ENCODE measurements at regions not wholly inside any gene's neighbourhood (a gene's known extent, or its start where the extent isn't known, plus 50 kb on each side); places are given as distances from the start of the nearest gene placed in this dataset.
"Not testable (repeated sequence)": the region's sequence is repeated elsewhere in the genome, so short reads cannot be mapped to it uniquely, and the experiment has no call there.

- FAIRE-seq (no peak), DNase-seq (ENCODE audit: low spot score in 2 of 2) (no peak)
Measured at GRCh38 chr17:34024806-34025551, 230.1 kb upstream of the CCL2 start.

GRCh38 chr17:34030601-34031000 lies 224.5 kb upstream of the CCL2 start:
- not testable (repeated sequence) for FAIRE-seq; DNase-seq (ENCODE audit: low spot score in 2 of 2)

- FAIRE-seq; DNase-seq (ENCODE audit: low spot score in 2 of 2): not testable (repeated sequence)
Measured at GRCh38 chr17:34032305-34032704, 222.8 kb upstream of the CCL2 start.

GRCh38 chr17:34038786-34039185 lies 216.3 kb upstream of the CCL2 start:
- DNase-seq (ENCODE audit: low spot score in 2 of 2); FAIRE-seq: not testable (repeated sequence)

- FAIRE-seq; DNase-seq (ENCODE audit: low spot score in 2 of 2): not testable (repeated sequence)
Measured at GRCh38 chr17:34039213-34039612, 215.9 kb upstream of the CCL2 start.

GRCh38 chr17:34039759-34040555 lies 215.1 kb upstream of the CCL2 start:
- FAIRE-seq; DNase-seq (ENCODE audit: low spot score in 2 of 2): not testable (repeated sequence)

DNA sequence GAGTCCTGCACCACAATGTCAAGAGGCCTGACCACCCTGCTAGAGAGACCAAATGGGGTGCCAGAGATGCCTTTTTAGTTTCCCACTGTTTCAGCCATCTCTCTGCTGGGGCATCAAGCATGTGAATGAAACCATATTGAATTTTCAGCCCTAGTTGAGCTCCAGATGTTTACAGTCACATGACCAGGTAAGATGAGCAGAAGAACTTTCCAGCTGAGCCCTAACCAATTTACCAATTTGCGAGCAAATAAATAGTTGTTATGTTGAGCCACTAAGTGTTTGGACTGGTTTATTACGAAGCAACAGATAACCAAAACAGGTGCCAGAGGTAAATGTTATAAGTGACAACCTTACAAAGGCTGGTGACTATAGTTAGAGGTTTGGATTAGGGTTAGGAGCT lies 209.1 kb upstream of the CCL2 start:
- DNase-seq (ENCODE audit: low spot score in 2 of 2) (no peak), FAIRE-seq (no peak)

- DNase-seq (ENCODE audit: low spot score in 2 of 2) (no peak), FAIRE-seq (no peak)
Measured at GRCh38 chr17:34051046-34051445, 204.0 kb upstream of the CCL2 start.

DNA sequence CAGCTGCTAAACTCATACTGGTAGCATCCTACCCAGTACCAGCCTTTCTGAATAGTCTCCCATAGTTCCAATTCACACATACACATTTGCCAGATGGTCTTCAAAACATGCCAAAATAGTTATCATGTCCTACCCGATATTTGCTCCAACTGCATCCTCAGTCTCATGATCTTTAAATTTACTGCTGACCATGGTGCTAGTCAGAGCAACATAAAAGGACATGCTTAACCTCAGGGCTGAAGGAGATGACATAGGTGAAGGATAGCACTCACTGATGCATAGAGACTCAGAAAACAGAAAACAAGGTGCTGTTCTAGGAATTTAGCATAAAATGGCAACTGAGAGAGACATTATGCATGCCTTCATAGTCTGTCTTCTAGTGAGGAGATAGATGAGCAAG lies 200.6 kb upstream of the CCL2 start:
- DNase-seq (ENCODE audit: low spot score in 2 of 2): no peak
- FAIRE-seq: no peak

DNA sequence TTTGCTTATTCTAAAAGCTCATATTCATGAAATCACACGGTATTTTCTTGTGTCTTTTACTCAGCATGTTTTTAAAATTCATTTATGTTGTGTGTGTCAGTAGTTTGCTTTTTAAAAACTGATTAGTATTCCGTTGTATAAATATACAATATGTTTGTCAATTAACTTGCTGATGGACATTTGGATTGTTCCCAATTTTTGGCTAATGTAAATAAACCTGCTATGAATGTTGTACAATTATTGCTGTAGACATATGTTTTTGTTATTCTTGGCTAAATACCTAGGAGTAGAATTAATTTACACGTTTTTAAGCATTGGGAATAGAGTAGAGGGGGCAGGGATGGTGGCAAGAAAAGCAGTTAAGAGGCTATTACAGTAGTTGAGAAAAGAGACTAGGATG lies 199.5 kb upstream of the CCL2 start:
- FAIRE-seq: no peak
- DNase-seq (ENCODE audit: low spot score in 2 of 2): no peak

GRCh38 chr17:34059423-34060220 lies 195.5 kb upstream of the CCL2 start:
- DNase-seq (ENCODE audit: low spot score in 2 of 2) (no peak), FAIRE-seq (no peak)

GRCh38 chr17:34066528-34066927 lies 188.6 kb upstream of the CCL2 start:
- FAIRE-seq (no peak), DNase-seq (ENCODE audit: low spot score in 2 of 2) (no peak)

GRCh38 chr17:34067011-34067410 lies 188.1 kb upstream of the CCL2 start:
- FAIRE-seq: no peak
- no peak for DNase-seq (ENCODE audit: low spot score in 2 of 2)

DNA sequence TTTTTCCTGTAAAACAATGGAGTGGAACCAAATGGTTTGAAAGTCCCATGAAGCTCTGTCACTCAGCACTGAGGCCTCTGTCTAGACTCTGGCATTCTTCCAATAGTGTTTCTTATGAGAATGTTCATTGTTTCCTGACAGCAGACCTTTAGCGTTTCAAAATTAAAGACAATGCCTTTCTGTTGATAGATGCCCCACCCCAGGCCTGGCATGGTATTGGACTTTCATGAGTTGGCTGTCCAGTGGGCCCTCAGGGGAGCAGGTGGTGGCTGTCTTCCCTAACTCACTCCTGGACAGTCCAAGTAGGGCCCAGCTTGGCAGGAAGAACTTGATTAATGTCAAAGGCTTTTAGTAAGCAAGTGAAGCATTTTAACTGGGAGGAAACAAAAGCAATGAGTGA lies 186.5 kb upstream of the CCL2 start:
- no peak for FAIRE-seq
- DNase-seq (ENCODE audit: low spot score in 2 of 2): no peak

DNA sequence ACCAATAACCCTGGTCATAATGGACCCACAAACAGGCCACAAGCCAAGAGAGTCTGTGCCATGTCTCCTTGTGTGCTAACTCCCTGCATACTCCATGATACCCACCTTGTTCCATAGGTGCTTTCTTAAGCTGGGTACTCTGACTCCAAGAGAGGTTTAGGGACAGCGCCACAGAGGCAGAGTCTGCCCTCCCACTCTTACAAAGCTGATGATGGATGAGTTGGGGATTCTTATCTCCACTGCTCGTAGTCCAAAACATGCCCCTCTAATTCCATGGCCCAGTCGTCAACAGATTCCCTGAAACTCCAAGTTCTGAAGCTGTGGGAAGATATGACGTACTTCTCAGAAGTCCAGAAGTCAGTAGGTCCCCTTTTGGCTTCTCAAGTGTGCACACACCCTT lies 184.4 kb upstream of the CCL2 start:
- DNase-seq (ENCODE audit: low spot score in 2 of 2) (no peak), FAIRE-seq (no peak)

- no peak for DNase-seq (ENCODE audit: low spot score in 2 of 2)
- no peak for FAIRE-seq
Measured at GRCh38 chr17:34071886-34072420, 183.1 kb upstream of the CCL2 start.

- FAIRE-seq: no peak
Measured at GRCh38 chr17:34075076-34075475, 180.0 kb upstream of the CCL2 start.

GRCh38 chr17:34076743-34077631 lies 178.1 kb upstream of the CCL2 start:
- FAIRE-seq (no peak), DNase-seq (ENCODE audit: low spot score in 2 of 2) (no peak)

More at GRCh38 chr17:34075076-34075475, 180.0 kb upstream of the CCL2 start:
- no peak for DNase-seq (ENCODE audit: low spot score in 2 of 2)

DNA sequence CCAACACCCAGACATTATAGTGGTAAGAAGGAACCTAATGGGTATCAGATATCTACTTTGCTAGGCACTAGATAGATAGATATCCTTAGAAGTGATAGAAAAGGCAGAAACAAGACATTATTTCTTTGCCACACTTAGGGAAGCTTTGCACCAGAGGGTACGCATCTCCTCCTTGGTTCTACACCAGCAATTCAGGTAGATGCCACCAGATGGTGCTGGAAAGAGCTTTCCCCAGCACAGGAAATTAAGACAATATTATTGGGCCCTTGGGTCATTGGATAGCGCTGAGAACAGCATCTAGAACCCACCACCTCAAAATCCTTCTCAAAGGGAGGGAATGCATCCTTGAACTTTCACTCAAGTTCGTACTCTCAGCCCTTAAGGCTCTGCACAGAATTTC lies 173.8 kb upstream of the CCL2 start:
- DNase-seq (ENCODE audit: low spot score in 2 of 2) (no peak), FAIRE-seq (no peak)

GRCh38 chr17:34082404-34082803 lies 172.7 kb upstream of the CCL2 start:
- no peak for DNase-seq (ENCODE audit: low spot score in 2 of 2)
- FAIRE-seq: no peak

Data from frontal cortex (tissue), 3 donors.